OCI-LY1 (cell line): ENCODE measurements at regions not wholly inside any gene's neighbourhood (a gene's known extent, or its start where the extent isn't known, plus 50 kb on each side); places are given as distances from the start of the nearest gene placed in this dataset.

Source experiments
- CTCF ChIP-seq: fragments of 200-600 bp; sonication (generic), shearing (Covaris generic); IDR thresholded peaks from 2 replicates; pipeline ENCODE4 v1.5.1; 2017; ENCODE audit warnings: mild to moderate bottlenecking, antibody characterized with exemption, low read length, moderate library complexity, mixed read lengths
- EZH2 ChIP-seq: fragments of 200-600 bp; sonication (generic), shearing (Covaris generic); IDR thresholded peaks from 2 replicates; pipeline ENCODE4 v1.8.0; 2017; ENCODE audit warnings: borderline replicate concordance, mixed run types, mild to moderate bottlenecking, antibody characterized with exemption, low read length, moderate library complexity, mixed read lengths

GRCh38 chr7:137172105-137172590, 171.4 kb downstream of the PTN start:
- TF ChIP-seq CTCF (no peak), EZH2 (no peak)
